HUDEP-2 (cell line): ENCODE measurements at regions not wholly inside any gene's neighbourhood (a gene's known extent, or its start where the extent isn't known, plus 50 kb on each side); places are given as distances from the start of the nearest gene placed in this dataset.
"Not testable (repeated sequence)": the region's sequence is repeated elsewhere in the genome, so short reads cannot be mapped to it uniquely, and the experiment has no call there.

Experiments
- DNase-seq, 76 experiments: peaks; one replicate each; lab custom pipeline; 2025; ENCODE audit not compliant: unreplicated experiment in 76 of 76; lab: John Stamatoyannopoulos, UW

DNA sequence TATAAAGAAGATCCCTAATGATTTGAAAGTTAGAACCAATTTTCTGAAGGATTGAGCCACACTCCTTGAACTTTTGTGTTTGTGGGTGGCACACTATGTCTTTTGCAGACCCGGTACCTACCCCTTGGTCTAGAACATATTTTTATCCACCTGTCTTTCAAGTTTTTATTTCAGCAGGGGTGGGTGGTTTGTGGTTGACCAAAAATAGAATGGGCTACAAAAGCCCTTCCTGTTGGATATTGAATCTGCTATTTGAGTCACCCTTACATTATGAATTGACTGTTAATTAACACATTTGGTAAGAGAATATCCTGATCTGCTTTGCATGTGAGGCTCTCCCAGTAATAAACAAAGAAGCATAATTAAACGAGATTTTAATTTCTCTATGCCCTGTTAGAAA is 401.2 kb downstream of the POTEH start:
- not testable (repeated sequence) for DNase-seq

DNA sequence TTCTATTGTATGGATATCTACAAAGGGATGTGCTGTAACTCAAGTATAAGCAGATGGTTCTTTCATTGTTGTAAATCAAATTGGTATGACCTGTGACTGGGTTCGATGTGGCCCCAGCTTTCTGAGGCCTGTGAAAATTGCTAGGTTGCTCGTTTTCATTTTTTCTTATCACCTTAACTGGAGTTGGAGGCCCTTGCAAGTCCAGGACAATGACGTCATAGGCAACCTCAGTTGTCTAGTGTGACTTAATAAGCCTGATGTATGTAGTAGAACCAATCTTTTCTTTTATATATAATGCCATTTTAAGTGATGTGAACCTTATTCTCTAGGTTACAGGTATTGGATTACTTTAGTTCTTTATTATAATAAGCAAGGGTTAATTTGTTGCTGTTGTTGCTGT is 415.3 kb downstream of the POTEH start:
- not testable (repeated sequence) for DNase-seq

DNA sequence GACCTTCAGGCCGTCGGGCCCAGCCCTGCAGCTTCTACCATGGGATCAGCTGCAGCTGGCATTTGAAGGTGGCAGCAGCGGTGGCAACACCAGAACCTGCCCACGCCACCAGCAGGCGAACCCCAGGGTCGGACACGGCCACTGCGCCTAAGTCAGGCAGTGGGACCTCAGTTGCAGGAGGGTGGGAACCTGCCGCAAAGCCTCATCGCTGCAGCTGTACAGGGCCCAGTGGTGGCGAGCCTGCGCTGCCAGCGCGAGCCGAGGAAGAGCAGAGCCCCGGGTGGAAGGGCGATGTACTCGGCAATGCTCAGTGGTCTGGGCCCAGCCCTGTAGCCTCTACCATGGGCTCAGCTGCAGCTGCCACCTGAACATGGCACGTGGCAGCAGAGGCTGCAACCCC is 441.6 kb downstream of the POTEH start:
- not testable (repeated sequence) for DNase-seq

DNA sequence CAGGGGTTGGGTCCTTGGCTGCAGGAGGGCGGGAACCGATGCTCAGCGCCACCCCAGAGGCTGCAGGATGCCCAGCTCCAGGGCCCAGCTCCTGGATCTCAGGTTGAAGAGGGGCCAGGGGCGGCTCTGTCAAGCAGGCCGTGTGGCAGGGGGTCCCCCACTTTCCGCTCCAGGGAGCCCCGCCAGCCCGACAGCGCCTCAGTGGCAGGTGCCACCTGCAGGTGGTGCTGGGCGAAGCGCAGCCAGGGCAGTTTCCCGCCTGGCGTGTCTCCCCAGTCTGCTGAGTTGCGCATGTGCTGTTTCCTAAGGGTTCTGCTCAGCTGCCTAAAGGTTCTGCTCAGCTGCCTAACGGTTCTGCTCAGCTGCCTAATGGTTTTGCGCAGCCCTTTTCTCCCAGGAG is 442.1 kb downstream of the POTEH start:
- no peak for DNase-seq

DNA sequence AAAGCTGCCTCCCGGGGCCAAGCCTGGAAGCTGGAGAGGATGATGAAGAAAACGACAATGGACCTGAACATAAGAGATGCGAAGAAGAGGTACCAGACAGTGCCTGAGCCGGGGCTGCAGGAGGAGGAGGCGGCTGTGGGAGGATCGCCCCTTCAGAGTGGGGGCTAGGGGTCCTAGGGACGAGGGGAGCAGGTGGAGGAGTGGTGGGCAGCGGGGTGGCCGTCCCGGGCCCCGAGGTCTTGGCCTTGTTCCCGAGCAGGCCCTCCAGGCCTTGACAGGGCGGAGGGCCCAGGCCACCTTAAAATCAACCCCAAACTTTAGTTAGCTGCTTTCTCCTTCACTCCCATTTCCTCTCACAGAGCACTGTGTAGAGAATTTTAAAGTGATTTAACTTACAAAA is 442.8 kb downstream of the POTEH start:
- DNase-seq: not testable (repeated sequence)

DNA sequence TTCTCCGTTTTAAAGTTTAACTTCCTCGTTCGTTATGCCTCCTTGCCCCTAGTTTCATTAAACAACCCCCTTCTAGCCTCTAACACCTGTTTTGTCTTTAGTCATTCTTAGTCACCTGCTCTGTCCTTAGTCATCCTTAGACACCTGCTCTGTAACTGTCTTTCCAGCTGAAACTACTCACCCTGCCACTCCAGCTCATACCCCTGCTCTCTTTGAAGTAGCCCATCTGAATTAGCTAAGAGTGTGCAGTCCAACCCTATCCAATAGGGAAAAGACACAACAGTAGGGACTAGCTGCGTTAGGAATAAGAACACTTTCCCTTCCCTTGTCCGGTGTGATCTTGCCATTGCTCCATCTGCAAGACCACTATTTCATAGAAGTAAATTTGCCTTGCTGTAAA is 446.5 kb downstream of the CCT8L2 start:
- not testable (repeated sequence) for DNase-seq

DNA sequence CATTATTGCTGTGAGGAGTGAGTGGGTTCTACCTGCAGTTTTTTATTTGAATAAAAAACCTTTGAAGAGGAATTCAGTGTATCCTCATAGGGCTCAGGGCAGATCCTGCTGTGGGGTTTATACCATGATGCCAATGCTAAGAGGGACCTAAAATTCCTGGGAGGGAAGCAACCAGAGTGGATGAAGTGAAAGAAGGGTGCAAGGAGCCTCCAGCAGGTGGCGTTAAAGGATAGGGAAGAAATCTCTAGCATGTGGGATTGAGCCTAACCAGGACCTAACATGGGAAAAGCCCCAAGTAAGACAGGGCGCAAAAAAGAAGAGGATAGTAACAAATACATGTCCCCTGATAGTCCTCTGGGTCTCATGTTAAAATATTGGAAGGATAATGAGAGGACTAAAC is 445.7 kb downstream of the CCT8L2 start:
- DNase-seq: peak in 2 of 76 experiments; percentile 1

DNA sequence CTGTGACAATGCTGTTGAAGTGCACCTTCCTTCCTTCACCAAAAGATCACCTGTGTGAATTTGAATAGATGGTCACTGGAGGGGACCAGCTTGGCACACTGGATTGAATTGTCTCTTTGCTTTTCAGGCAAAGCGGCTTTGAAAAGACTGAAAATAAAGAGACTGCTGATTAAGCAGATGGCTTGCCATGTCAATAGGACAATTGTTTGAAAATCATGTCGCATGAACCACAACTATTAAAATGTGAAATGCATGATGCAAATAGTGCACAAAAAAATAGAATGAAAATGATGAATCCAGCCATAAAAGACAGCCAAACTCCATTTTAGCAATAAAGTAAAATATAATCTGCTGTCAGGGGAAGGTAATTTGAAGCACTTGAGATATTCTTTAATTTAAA is 415.3 kb downstream of the CCT8L2 start:
- DNase-seq: not testable (repeated sequence)

DNA sequence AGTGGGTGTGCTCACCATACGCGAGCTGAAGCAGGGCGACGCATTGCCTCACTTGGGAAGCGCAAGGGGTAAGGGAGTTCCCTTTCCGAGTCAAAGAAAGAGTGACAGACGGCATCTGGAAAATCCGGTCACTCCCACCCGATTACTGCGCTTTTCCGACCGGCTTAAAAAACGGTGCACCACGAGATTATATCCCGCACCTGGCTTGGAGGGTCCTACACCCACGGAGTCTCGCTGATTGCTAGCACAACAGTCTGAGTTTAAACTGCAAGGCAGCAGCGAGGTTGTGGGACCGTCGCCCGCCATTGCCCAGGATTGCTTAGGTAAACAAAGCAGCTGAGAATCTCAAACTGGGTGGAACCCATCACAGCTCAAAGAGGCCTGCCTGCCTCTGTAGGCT is 408.7 kb downstream of the CCT8L2 start:
- not testable (repeated sequence) for DNase-seq
